ENCODE measurements at regions not wholly inside any gene's neighbourhood (a gene's known extent, or its start where the extent isn't known, plus 50 kb on each side); places are given as distances from the start of the nearest gene placed in this dataset.

GRCh38 chr5:82413302-82414040, 135.3 kb upstream of the RPS23 start:
- no peaks in the 10 kb centered on the region for H3K9me3 Mint-ChIP-seq
- no peak for TF ChIP-seq PRRX2 (CRISPR knock-in tag; IDR thresholded peaks at IDR 0.05)
- no peak for TF ChIP-seq ERG (CRISPR knock-in tag; IDR thresholded peaks at IDR 0.05)
- no peak for TF ChIP-seq PREB (CRISPR knock-in tag; IDR thresholded peaks at IDR 0.05; ENCODE audit: borderline replicate concordance)
- no peak for TF ChIP-seq NFATC4 (CRISPR knock-in tag; IDR thresholded peaks at IDR 0.05)
- TF ChIP-seq ZNF532 (CRISPR knock-in tag; IDR thresholded peaks at IDR 0.05; ENCODE audit: borderline replicate concordance), result no peak
- no peak for TF ChIP-seq SOX15 (CRISPR knock-in tag; IDR thresholded peaks at IDR 0.05)
- ChIA-PET CTCF (no interaction called here), POLR2A (no interaction called here)
- ATAC-seq (no peak), DNase-seq (ENCODE audit: low spot score) (no peak)
- H3K36me3 Mint-ChIP-seq, result no peaks in the 10 kb centered on the region
- peaks cover 11% of the 10 kb centered on the region for H3K4me1 Mint-ChIP-seq
- H3K27ac Mint-ChIP-seq, result no peak overlapping the region
- no peak overlapping the region for H3K4me3 Mint-ChIP-seq
- H3K27me3 Mint-ChIP-seq (ENCODE audit: low read depth), result no peaks in the 10 kb centered on the region

GRCh38 chr5:82408033-82408432, 129.9 kb upstream of the RPS23 start:
- H3K27me3 Mint-ChIP-seq (ENCODE audit: low read depth), result peaks cover 4% of the 10 kb centered on the region; the same call in 1 of the 2 replicates
- H3K4me1 Mint-ChIP-seq, result peaks cover 42% of the 10 kb centered on the region
- CTCF ChIA-PET, result no interaction called here

More at GRCh38 chr5:82408033-82408432, 129.9 kb upstream of the RPS23 start:
- Mint-ChIP-seq H3K9me3 (peaks cover 21% of the 10 kb centered on the region), H3K27ac (no peak overlapping the region; the same call in 1 of the 2 replicates), H3K4me3 (no peak overlapping the region), H3K36me3 (peaks cover 13% of the 10 kb centered on the region)
- no peak for TF ChIP-seq E2F5 (CRISPR knock-in tag; IDR thresholded peaks at IDR 0.05)
- TF ChIP-seq GTF2I (CRISPR knock-in tag; conservative IDR thresholded peaks at IDR 0.05), result no peak
- TF ChIP-seq CBFB (CRISPR knock-in tag; IDR thresholded peaks at IDR 0.05; ENCODE audit: low read depth), result no peak
- TF ChIP-seq E2F1 (CRISPR knock-in tag; IDR thresholded peaks at IDR 0.05), result no peak
- no peak for TF ChIP-seq CREB1 (CRISPR knock-in tag; IDR thresholded peaks at IDR 0.05)
- TF ChIP-seq PREB (CRISPR knock-in tag; IDR thresholded peaks at IDR 0.05; ENCODE audit: borderline replicate concordance), result no peak
- no peak for TF ChIP-seq EMX1 (CRISPR knock-in tag; IDR thresholded peaks at IDR 0.05)
- TF ChIP-seq ZNF317 (CRISPR knock-in tag; IDR thresholded peaks at IDR 0.05; ENCODE audit: borderline replicate concordance, low read depth), result no peak
- no peak for TF ChIP-seq NFYB (CRISPR knock-in tag; conservative IDR thresholded peaks at IDR 0.05; ENCODE audit: low read depth)
- TF ChIP-seq ZNF423 (CRISPR knock-in tag; IDR thresholded peaks at IDR 0.05), result no peak
- no peak for TF ChIP-seq GABPB1 (CRISPR knock-in tag; IDR thresholded peaks at IDR 0.05)
- no peak for TF ChIP-seq FOXP4 (CRISPR knock-in tag; IDR thresholded peaks at IDR 0.05)
- TF ChIP-seq E2F4 (CRISPR knock-in tag; IDR thresholded peaks at IDR 0.05; ENCODE audit: borderline replicate concordance, low read depth), result no peak
- TF ChIP-seq ZNF416 (CRISPR knock-in tag; IDR thresholded peaks at IDR 0.05), result no peak
- no peak for ATAC-seq
- POLR2A ChIA-PET, result no interaction called here
- DNase-seq (ENCODE audit: low spot score), result no peak
